Fibroblast of peridontal ligament (primary cell): ENCODE measurements at regions not wholly inside any gene's neighbourhood (a gene's known extent, or its start where the extent isn't known, plus 50 kb on each side); places are given as distances from the start of the nearest gene placed in this dataset.

Experiments used
- DNase-seq: peaks from one replicate; pipeline ENCODE4 v3.0.0-alpha.2; 2010; ENCODE audit errors: extremely low read depth

DNA sequence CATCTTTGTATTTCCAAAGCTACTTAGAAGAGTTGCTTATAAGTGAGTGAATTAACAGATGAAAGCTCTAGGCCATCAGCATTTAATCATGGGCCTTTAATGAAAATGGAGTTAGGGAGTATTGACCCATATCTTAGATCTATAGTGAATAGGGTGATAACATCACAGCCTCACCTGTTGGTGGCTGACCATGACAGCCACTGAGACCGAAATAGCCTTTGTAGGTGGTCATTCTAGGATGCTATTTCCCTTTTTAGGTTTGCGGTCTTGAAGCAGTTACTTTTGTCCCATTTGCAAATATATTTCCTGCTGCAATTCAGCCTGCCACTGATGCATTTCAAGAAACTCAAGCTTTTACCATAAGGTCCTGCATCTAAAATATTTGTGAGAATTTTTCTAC is 410.1 kb upstream of the LYPLAL1 start:
- no peak for DNase-seq

DNA sequence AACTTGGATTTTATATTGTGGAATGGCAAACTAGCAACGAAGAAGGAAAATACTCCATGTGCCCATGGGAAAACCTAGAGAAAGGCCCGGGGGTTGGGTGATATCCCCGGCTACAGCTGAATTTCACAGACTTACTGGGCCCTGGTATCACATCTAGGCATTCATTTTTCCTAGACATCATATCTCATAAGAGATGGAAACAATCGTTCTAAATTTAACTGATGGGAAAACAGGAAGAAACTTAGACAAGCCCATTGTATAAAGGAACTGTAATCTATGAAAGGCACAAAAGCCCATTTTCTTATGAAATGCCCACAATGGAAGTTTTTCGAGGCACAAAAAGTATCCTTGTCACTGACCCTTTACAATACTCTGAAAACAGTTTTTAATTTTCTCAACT is 407.9 kb upstream of the LYPLAL1 start:
- DNase-seq, result no peak

GRCh38 chr1:218771931-218772330 is 401.7 kb upstream of the LYPLAL1 start:
- no peak for DNase-seq

GRCh38 chr1:218772575-218772974 is 401.1 kb upstream of the LYPLAL1 start:
- peak; percentile 92 for DNase-seq

DNA sequence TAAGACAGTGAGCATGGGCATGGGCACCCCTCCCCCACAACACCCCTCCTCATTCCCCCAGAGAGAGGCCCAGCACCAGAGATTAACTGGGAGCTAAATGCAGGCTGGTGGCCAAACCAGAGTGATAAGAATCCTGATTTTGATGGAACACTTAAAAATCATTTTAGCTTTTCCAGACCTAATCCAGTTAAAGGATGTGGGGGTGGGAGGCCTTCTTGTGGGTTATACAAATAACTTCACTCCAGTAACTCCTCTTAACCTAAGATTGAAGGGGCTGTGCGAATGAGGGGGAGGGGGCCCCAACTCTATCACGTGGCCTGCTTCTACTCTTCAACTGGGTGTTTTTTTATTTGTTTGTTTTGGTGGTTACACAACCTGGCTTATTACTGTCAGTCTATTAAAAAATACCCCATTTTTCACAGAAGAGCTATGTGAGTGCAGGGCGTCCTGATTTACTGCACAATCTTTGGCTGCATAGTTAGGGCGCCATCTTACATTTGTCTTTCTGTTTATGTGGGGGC is 398.1 kb upstream of the LYPLAL1 start:
- DNase-seq, result no peak

- no peak for DNase-seq
These were observed 395.2 kb upstream of the LYPLAL1 start for GRCh38 chr1:218778257-218779126.

- DNase-seq, result peak; percentile 46
These were observed 394.2 kb upstream of the LYPLAL1 start for GRCh38 chr1:218779341-218780100.

- no peak for DNase-seq
These were observed 390.5 kb upstream of the LYPLAL1 start for GRCh38 chr1:218783131-218783530.

DNA sequence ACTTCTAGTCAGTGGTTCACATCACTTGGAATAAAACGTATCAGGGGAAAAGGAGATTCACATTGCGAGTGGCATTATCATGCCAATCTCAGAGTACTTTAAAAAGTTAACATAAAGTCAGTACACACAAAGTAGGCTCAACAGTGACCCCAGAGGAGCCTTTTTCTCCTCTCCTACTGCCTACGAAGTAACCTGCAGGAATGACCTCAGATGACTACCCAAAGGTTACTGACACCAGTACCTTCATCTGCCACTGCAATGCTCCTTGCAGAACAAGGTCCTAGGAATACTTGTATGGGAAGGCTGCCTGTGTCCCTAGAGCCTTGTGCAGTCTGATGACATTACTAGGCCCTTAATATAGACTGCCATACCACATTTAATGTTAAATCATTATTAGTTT is 389.8 kb upstream of the LYPLAL1 start:
- DNase-seq, result no peak

GRCh38 chr1:218785928-218786327 is 387.8 kb upstream of the LYPLAL1 start:
- peak; percentile 72 for DNase-seq

GRCh38 chr1:218787826-218788225 is 385.9 kb upstream of the LYPLAL1 start:
- DNase-seq, result no peak

- no peak for DNase-seq
These were observed 376.9 kb upstream of the LYPLAL1 start for GRCh38 chr1:218796773-218797172.

DNA sequence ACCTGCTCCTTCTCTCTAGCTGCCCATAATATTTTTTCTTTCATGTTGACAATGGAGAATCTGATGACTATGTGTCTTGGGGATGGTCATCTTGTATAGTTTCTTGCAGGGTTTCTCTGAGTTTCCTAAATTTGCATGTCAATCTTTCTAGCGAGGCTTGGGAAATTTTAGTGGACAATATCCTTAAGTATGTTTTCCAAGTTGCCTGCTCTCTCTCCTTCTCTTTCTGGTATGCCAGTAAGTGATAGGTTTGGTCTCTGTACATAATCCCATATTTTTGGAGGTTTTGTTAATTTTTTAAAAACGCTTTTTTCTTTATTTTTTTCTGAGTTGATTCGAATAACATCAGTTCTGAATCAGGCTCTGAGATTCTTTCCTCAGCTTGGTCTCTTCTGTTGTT is 370.9 kb upstream of the LYPLAL1 start:
- DNase-seq, result no peak

DNA sequence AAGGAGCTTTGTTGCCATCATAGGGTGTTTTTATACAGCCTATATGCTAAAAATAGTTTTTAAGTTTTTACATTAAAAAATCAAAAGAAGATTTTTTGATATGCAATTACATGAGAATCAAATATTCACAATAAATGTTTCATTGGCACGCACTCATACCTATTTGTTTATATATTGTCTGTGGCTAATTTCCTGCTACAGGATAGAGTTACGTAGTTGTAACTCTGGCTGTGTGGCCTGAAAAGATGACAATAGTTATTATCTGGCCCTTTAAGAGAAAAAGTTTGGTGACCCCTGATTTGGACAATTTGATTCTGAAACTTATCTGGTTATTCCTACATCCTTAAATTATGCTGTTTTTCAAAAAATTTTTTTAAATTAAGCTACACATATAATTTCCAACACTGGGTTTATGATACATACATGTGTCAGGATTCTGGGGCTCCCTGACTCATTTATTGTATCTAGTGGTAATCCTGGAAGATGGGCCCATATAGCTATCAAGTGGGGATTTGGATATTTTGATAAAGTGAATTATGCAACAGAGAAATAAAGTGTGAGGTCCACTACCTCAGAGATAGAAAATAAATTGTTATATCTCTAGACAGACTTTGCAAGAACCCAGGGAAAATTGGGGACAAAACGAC is 370.2 kb upstream of the LYPLAL1 start:
- DNase-seq, result no peak

- peak; percentile 85 for DNase-seq
These were observed 369.5 kb upstream of the LYPLAL1 start for GRCh38 chr1:218804014-218804785.

DNA sequence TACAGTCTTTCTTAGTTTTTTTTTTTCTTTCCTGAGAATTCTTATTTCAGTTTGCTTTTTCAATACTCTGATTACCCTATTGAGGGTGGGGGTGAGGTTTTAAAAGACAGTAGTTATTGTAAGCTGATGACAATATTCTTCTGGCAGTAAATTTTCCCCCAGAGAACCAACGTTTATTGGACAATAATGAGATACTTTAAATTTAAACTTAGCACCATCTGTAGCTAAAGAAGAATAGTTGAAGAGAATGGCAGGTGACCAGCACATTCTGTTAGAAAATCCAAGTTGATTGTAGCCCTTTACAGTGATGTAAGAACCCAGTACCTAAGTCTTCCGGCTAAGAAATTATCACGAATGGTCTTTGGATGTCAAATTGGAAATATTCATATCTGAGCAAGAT is 364.6 kb upstream of the LYPLAL1 start:
- DNase-seq, result no peak

DNA sequence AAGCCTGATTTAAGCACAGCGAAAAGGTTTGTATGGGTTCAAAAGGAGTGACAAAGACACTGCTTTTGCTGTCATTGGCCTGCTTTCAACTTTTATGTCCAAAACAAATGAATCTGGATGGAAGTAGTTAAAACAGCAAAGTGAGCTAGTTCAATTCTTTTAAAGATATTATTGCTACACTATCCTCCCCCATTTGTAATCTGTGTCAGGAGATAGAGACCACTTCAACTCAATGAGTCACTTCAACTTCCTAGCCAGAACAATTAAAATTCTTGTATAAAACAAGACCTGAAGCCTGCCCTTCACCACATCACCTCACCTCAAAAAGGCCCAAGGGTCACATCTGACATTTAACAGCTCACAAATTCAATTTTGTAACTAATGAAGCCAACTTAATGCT is 364.1 kb upstream of the LYPLAL1 start:
- DNase-seq, result no peak

DNA sequence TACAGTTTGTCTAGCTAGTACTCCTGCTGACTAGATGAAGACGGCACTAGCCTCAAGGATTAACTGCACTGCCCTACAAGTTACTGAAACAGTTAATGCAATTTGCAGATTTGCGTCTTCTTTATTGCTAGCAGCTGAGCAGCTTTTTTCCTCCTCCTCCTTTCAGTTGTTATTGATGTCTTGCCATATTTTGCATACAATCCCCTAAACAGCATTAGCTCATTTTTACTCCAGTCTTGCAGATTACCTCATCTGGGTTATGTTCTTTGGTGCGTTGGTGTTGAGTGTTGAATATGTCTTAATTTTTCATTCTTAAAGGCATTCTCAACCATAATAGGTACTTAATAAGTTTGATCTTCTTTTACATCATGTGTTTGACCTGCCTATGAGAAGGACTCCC is 363.4 kb upstream of the LYPLAL1 start:
- DNase-seq, result no peak

- DNase-seq, result peak; percentile 45
These were observed 362.2 kb upstream of the LYPLAL1 start for GRCh38 chr1:218811497-218811896.

- DNase-seq, result no peak
These were observed 361.3 kb upstream of the LYPLAL1 start for GRCh38 chr1:218812360-218812759.

- peak; percentile 60 for DNase-seq
These were observed 360.4 kb upstream of the LYPLAL1 start for GRCh38 chr1:218813237-218813636.

- DNase-seq, result no peak
These were observed 358.6 kb upstream of the LYPLAL1 start for GRCh38 chr1:218815076-218815475.
